ENCODE measurements at regions not wholly inside any gene's neighbourhood (a gene's known extent, or its start where the extent isn't known, plus 50 kb on each side); places are given as distances from the start of the nearest gene placed in this dataset.

- Histone ChIP-seq H3K23ac (ENCODE audit: low read depth, low read length) (no peak overlapping the region), H3K9me3 (ENCODE audit: control insufficient read depth, insufficient read depth, low read length) (no peaks in the 10 kb centered on the region), H4K91ac (ENCODE audit: insufficient read depth, low read depth, low read length) (no peak overlapping the region), H2BK5ac (ENCODE audit: low read depth, low read length, poor library complexity, severe bottlenecking) (no peak overlapping the region), H3K27me3 (ENCODE audit: control insufficient read depth, insufficient read depth, low read length) (no peaks in the 10 kb centered on the region), H3K9me1 (ENCODE audit: insufficient read depth, low read length) (no peaks in the 10 kb centered on the region), H3K4me3 (ENCODE audit: insufficient read depth, low read depth, low read length) (no peak overlapping the region), H3K56ac (ENCODE audit: extremely low read depth, insufficient read depth, low read length) (no peak overlapping the region), H4K5ac (ENCODE audit: low read depth, low read length) (no peak overlapping the region), H2AK5ac (ENCODE audit: low read depth, low read length) (no peak overlapping the region), H3K36me3 (ENCODE audit: control insufficient read depth, insufficient read depth, low read length) (no peaks in the 10 kb centered on the region), H3K4me1 (ENCODE audit: control insufficient read depth, insufficient read depth, low read length) (no peaks in the 10 kb centered on the region), H2BK20ac (ENCODE audit: low read depth, low read length) (no peak overlapping the region), H3K4ac (ENCODE audit: low read depth, low read length) (no peak overlapping the region), H2AK9ac (replicated peaks; ENCODE audit: low read depth, low read length, poor library complexity) (no peak overlapping the region), H3K4me2 (ENCODE audit: low read depth, low read length) (no peak overlapping the region), H3K79me1 (ENCODE audit: low read depth in 1 of 2, low read length in 2 of 2) (no peaks in the 10 kb centered on the region), H3K27ac (ENCODE audit: insufficient read depth, low read length) (no peak overlapping the region), H3K18ac (ENCODE audit: low read depth, low read length) (no peak overlapping the region), H2BK15ac (ENCODE audit: low read depth, low read length) (no peak overlapping the region), H3K14ac (replicated peaks; ENCODE audit: low read depth, low read length) (no peak overlapping the region), H4K20me1 (ENCODE audit: insufficient read depth, low read length) (no peaks in the 10 kb centered on the region), H4K8ac (ENCODE audit: low read depth in 2 of 2, low read length in 2 of 2) (no peak overlapping the region), H3K9ac (ENCODE audit: low read depth, low read length) (no peak overlapping the region), H2BK120ac (ENCODE audit: low read depth, low read length) (no peak overlapping the region), H2AFZ (replicated peaks; ENCODE audit: low read length, poor library complexity) (no peak overlapping the region)
- dilution Hi-C loops (cut with HindIII; ENCODE audit: low sequenced_read_pairs, unreplicated experiment) (no loop called here), in situ Hi-C loops (cut with MboI; ENCODE audit: low sequenced_read_pairs) (no loop called here), intact Hi-C loops (cut with micrococcal nuclease) (no loop called here)
- ChIA-PET CTCF (no interaction called here), POLR2A (ENCODE audit: unreplicated experiment) (no interaction called here)
- ATAC-seq (ENCODE audit: low read depth) (no peak), DNase-seq (no peak)
- 14% methylated on average over 1 of the region's 2 CpGs; no CpG with 5 or more reads in 1 of the 2 experiments for WGBS, 2 experiments (ENCODE audit: extremely low coverage in 2 of 2, insufficient read length in 1 of 2)
- no TSS peak for BruUV-seq (replicated peaks)
- TF ChIP-seq RAD21 (IDR thresholded peaks at IDR 0.05; ENCODE audit: low read length) (no peak), RCOR1 (IDR thresholded peaks at IDR 0.05; ENCODE audit: insufficient replicate concordance, low read length) (no peak), CHD1 (IDR thresholded peaks at IDR 0.05; ENCODE audit: low read depth, low read length) (no peak), BHLHE40 (IDR thresholded peaks at IDR 0.05; ENCODE audit: low read depth, low read length) (no peak), POLR2A (IDR thresholded peaks at IDR 0.05; ENCODE audit: low read depth, low read length) (no peak), CEBPB (IDR thresholded peaks at IDR 0.05; ENCODE audit: low read depth, low read length) (no peak), FOS (IDR thresholded peaks at IDR 0.05; ENCODE audit: low read depth, low read length) (no peak), NFE2L2 (IDR thresholded peaks at IDR 0.05; ENCODE audit: low read depth, low read length) (no peak), SMC3 (IDR thresholded peaks at IDR 0.05; ENCODE audit: low read depth, low read length) (no peak), MAFK (IDR thresholded peaks at IDR 0.05; ENCODE audit: low read depth, low read length) (no peak), ELK1 (IDR thresholded peaks at IDR 0.05; ENCODE audit: borderline replicate concordance, low read depth, low read length) (no peak), USF2 (IDR thresholded peaks at IDR 0.05; ENCODE audit: low read depth, low read length) (no peak), MXI1 (IDR thresholded peaks at IDR 0.05; ENCODE audit: borderline replicate concordance, low read depth, low read length) (no peak), MAZ (IDR thresholded peaks at IDR 0.05; ENCODE audit: borderline replicate concordance, low read depth, low read length) (no peak), CTCF (conservative IDR thresholded peaks at IDR 0.05; ENCODE audit: low read depth, low read length) (no peak), RFX5 (IDR thresholded peaks at IDR 0.05; ENCODE audit: low read depth, low read length) (no peak)
These were observed 634.4 kb downstream of the LRFN5 start for GRCh38 chr14:42241101-42241500.
